ENCODE measurements at regions not wholly inside any gene's neighbourhood (a gene's known extent, or its start where the extent isn't known, plus 50 kb on each side); places are given as distances from the start of the nearest gene placed in this dataset.

DNA sequence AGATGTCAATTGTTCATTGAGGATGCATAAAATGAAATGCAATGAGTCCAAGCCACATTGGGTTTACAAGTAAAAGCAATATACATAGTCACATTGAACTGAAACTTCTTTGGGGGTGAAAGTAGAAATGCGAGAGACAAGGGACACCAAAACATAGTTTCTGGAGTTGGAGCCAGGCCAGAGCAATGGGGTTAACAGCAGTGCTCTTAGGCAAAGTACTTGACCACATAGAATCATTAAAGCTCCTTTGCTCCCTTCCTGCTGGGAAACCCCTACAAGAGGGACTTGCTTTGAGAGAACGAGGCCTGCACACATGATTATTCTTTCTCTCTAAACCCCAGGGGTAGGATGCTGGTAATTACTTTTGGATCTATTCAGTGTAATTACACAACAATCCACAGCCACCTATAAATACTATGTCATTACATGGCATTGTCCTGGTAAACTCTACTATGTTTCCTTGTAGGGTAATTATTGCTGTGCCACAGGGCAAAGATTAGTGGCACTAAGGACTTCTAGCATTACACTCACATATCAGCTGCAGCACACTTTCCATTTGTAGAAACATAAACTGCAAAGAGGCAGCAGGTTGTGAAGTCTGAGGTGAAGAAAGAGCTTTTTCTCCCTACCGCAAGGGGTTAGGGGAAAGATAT, 421.6 kb upstream of the PBX1 start:
- no peak for ATAC-seq
- H3K4me1 ChIP-seq, result no peaks in the 10 kb centered on the region
- 60% methylated on average over 3 of the region's 3 CpGs for WGBS (ENCODE audit: insufficient coverage, low coverage, low lambda C conversion rate, missing lambda C conversion rate)
- no peak overlapping the region for H3K4me3 ChIP-seq
- no peak for DNase-seq
- H3K27me3 ChIP-seq, result no peaks in the 10 kb centered on the region
- intact Hi-C loops (cut with DNase I), result no loop called here
- H3K36me3 ChIP-seq, result no peaks in the 10 kb centered on the region
- no peak for TF ChIP-seq POLR2A (IDR thresholded peaks at IDR 0.05)
- TF ChIP-seq, protein P1, sequence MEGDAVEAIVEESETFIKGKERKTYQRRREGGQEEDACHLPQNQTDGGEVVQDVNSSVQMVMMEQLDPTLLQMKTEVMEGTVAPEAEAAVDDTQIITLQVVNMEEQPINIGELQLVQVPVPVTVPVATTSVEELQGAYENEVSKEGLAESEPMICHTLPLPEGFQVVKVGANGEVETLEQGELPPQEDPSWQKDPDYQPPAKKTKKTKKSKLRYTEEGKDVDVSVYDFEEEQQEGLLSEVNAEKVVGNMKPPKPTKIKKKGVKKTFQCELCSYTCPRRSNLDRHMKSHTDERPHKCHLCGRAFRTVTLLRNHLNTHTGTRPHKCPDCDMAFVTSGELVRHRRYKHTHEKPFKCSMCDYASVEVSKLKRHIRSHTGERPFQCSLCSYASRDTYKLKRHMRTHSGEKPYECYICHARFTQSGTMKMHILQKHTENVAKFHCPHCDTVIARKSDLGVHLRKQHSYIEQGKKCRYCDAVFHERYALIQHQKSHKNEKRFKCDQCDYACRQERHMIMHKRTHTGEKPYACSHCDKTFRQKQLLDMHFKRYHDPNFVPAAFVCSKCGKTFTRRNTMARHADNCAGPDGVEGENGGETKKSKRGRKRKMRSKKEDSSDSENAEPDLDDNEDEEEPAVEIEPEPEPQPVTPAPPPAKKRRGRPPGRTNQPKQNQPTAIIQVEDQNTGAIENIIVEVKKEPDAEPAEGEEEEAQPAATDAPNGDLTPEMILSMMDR (IDR thresholded peaks at IDR 0.05), result no peak
- no peaks in the 10 kb centered on the region for H3K9me3 ChIP-seq
- H3K27ac ChIP-seq, result no peak overlapping the region

- no peaks in the 10 kb centered on the region for H3K36me3 ChIP-seq
- no peak for DNase-seq
- H3K4me1 ChIP-seq, result no peaks in the 10 kb centered on the region
- H3K4me3 ChIP-seq, result no peak overlapping the region
- no peaks in the 10 kb centered on the region for H3K9me3 ChIP-seq
- 68% methylated on average over 8 of the region's 8 CpGs for WGBS (ENCODE audit: insufficient coverage, low coverage, low lambda C conversion rate, missing lambda C conversion rate)
- H3K27me3 ChIP-seq, result no peaks in the 10 kb centered on the region
- no peak overlapping the region for H3K27ac ChIP-seq
- ATAC-seq, result no peak
- intact Hi-C loops (cut with DNase I), result no loop called here
- no peak for TF ChIP-seq POLR2A (IDR thresholded peaks at IDR 0.05)
- TF ChIP-seq, protein P1 (IDR thresholded peaks at IDR 0.05), result no peak
These were observed 417.2 kb upstream of the PBX1 start for GRCh38 chr1:164141797-164142196.

GRCh38 chr1:164154622-164155021, 404.4 kb upstream of the PBX1 start:
- DNase-seq (no peak), ATAC-seq (no peak)
- H3K4me3 ChIP-seq, result no peak overlapping the region
- no peaks in the 10 kb centered on the region for H3K36me3 ChIP-seq
- no peaks in the 10 kb centered on the region for H3K27me3 ChIP-seq
- no peaks in the 10 kb centered on the region for H3K9me3 ChIP-seq
- intact Hi-C loops (cut with DNase I), result no loop called here
- TF ChIP-seq, protein P1 (IDR thresholded peaks at IDR 0.05), result no peak
- TF ChIP-seq POLR2A (IDR thresholded peaks at IDR 0.05), result no peak
- no peak overlapping the region for H3K27ac ChIP-seq
- H3K4me1 ChIP-seq, result no peaks in the 10 kb centered on the region
- WGBS (ENCODE audit: insufficient coverage, low coverage, low lambda C conversion rate, missing lambda C conversion rate), result 50% methylated on average over 1 of the region's 1 CpG

- no peak for ATAC-seq
- WGBS (ENCODE audit: insufficient coverage, low coverage, low lambda C conversion rate, missing lambda C conversion rate), result 36% methylated on average over 4 of the region's 4 CpGs
- TF ChIP-seq POLR2A (IDR thresholded peaks at IDR 0.05), result no peak
- TF ChIP-seq, protein P1 (IDR thresholded peaks at IDR 0.05), result no peak
- no peaks in the 10 kb centered on the region for H3K9me3 ChIP-seq
- H3K27me3 ChIP-seq, result no peaks in the 10 kb centered on the region
- intact Hi-C loops (cut with DNase I), result no loop called here
- no peaks in the 10 kb centered on the region for H3K4me1 ChIP-seq
- no peak overlapping the region for H3K27ac ChIP-seq
- H3K36me3 ChIP-seq, result no peaks in the 10 kb centered on the region
- H3K4me3 ChIP-seq, result no peak overlapping the region
- no peak for DNase-seq
These were observed 403.6 kb upstream of the PBX1 start for GRCh38 chr1:164155347-164155746.

Data from right lobe of liver (tissue), 6 donors.